Kidney (tissue), 13 donors: ENCODE measurements at regions not wholly inside any gene's neighbourhood (a gene's known extent, or its start where the extent isn't known, plus 50 kb on each side); places are given as distances from the start of the nearest gene placed in this dataset.

Source experiments
- DNase-seq, 5 donors: peaks; one replicate each; pipeline ENCODE4 v3.0.0-alpha.2; 2013 to 2020
- FAIRE-seq: peaks from 2 replicates; lab custom pipeline; 2012; peaks lifted over from hg19 to GRCh38; lab: Jason Lieb, UNC
- H3K27ac ChIP-seq, 2 donors: one replicate each; pipeline ENCODE4 v1.7.0; 2013; ENCODE audit warnings: low read depth in 2 of 2, low read length in 2 of 2, inconsistent platforms in 1 of 2
- H3K27me3 ChIP-seq: one replicate; pipeline ENCODE4 v1.7.1; 2013; ENCODE audit warnings: low read length, inconsistent platforms; ENCODE audit not compliant: control insufficient read depth, insufficient read depth
- H3K36me3 ChIP-seq, 3 donors: one replicate each; pipeline versions ENCODE4 v1.7.0 to v1.7.1; 2013; ENCODE audit warnings: low read length in 3 of 3, control low read depth in 1 of 3, inconsistent platforms in 1 of 3; ENCODE audit not compliant: insufficient read depth in 3 of 3, control insufficient read depth in 2 of 3
- H3K4me1 ChIP-seq, 3 donors: one replicate each; pipeline versions ENCODE4 v1.7.0 to v1.7.1; 2013; ENCODE audit warnings: low read length in 3 of 3, inconsistent platforms in 1 of 3, low read depth in 1 of 3; ENCODE audit not compliant: control insufficient read depth in 2 of 3, insufficient read depth in 2 of 3
- H3K4me3 ChIP-seq, 3 donors: one replicate each; pipeline versions ENCODE4 v1.7.0 to v1.8.1; 2013; ENCODE audit warnings: low read length in 3 of 3, control low read depth in 1 of 3, inconsistent platforms in 1 of 3
- H3K9ac ChIP-seq, 3 donors: one replicate each; pipeline versions ENCODE4 v1.7.0 to v1.7.1; 2013; ENCODE audit warnings: low read length in 3 of 3, control low read depth in 1 of 3, inconsistent platforms in 1 of 3
- H3K9me3 ChIP-seq, 3 donors: one replicate each; pipeline versions ENCODE4 v1.7.0 to v1.7.1; 2013; ENCODE audit warnings: low read length in 3 of 3, control low read depth in 1 of 3, inconsistent platforms in 1 of 3; ENCODE audit not compliant: control insufficient read depth in 2 of 3, insufficient read depth in 1 of 3
- CTCF ChIP-seq: IDR thresholded peaks from 3 replicates; pipeline ENCODE4 v1.5.1; 2012; ENCODE audit warnings: mild to moderate bottlenecking, moderate library complexity, borderline replicate concordance; ENCODE audit not compliant: insufficient read depth; ENCODE audit errors: extremely low read depth
- intact Hi-C: fragments of 100-400 bp; cut with DNase I; formaldehyde crosslinking; loops from one replicate; pipeline ENCODE4 v1.11.1; 2022
- donor health status: control.
- donor health status: control.
- donor health status: control.
- donor health status: control.
- donor health status: control.
- donor health status: DM: yes; HTN: yes; CAD: no.
- donor health status: Normal renal cell carcinoma (clear cell type).

DNA sequence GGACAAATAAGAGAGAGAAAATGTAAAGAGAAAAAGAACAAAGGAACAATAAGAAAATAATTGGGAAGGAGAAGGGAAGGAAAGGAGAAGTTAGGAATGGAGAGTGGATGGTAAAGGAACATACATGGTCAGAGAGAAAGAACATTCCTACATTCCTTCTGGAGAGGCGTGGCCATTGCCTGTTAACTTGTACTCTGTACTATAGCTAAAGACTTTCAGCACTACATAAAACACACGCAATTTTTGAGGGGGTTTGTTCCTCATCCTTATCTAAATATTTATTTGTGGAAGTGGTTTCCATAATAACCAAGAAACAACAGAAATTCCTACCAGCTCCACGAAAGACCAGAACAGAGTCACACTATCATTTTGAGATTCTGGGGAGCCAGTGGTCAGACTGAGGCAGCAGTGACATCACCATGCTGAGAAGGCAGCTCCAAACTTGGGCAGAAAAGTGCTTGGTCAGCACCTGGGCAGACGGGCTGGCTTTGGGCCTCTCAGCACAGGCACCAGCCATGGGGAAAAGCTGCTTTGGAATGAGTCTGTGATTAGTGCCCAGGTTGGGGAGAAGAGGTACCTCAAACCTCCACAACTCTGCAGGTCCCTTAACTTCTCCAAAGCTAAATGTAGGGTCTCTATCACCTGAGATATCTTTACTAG lies 125.9 kb upstream of the NTF3 start:
- peak in 1 of 5 donors; percentile 10 for DNase-seq

DNA sequence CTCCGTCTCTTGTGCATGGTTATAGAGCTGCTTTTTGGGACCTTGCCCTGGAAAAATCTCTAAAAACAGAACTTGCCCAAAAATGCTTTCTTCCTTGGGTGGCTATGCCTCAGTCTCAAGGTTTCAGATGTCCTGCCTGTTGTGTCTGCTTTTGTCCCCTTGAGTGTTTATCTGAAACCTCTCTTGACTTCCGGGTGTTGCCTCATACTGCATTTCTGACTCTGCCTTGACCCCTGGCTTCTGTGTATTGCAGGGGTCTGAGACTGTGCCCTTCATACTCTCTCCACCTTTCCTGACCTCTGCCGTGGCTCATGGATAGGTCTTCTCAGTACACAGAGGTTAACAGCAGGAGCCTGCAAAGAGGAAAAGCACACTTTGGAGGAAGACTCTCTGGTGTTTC lies 124.8 kb upstream of the NTF3 start:
- DNase-seq (no peak), FAIRE-seq (no peak)
- Histone ChIP-seq H3K9ac (no peak overlapping the region), H3K9me3 (no peaks in the 10 kb centered on the region), H3K36me3 (no peaks in the 10 kb centered on the region), H3K27me3 (no peaks in the 10 kb centered on the region), H3K27ac (no peak overlapping the region), H3K4me3 (no peak overlapping the region), H3K4me1 (peaks cover 0 to 5% (median 4%) of the 10 kb centered on the region in 3 donors)
- no peak for TF ChIP-seq CTCF
- intact Hi-C loops, result no loop called here

More for the DNA sequence above, 125.9 kb upstream of the NTF3 start:
- Histone ChIP-seq H3K4me1 (peaks cover 0 to 5% (median 4%) of the 10 kb centered on the region in 3 donors), H3K27me3 (no peaks in the 10 kb centered on the region), H3K4me3 (no peak overlapping the region), H3K9ac (no peak overlapping the region), H3K27ac (no peak overlapping the region), H3K9me3 (no peaks in the 10 kb centered on the region), H3K36me3 (no peaks in the 10 kb centered on the region)
- no peak for FAIRE-seq
- no peak for TF ChIP-seq CTCF
- intact Hi-C loops, result no loop called here

DNA sequence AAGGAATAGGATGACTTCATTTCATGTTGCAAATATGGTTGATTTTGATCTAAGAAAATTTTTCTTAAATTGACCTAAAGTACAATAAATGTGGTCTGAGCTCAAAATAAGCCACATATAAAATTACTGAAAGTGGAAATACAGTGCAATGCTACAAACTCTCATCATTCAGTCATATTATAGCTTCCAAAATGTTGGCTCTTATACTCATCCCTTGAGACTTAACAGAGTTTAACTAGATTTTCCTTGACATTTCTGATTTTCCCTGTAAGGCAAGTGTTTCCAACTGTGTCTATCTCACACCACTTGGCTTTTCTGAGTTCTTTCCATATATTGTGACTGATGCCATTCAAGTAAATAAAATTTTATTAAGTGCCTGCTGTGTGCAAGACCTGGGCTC lies 123.7 kb upstream of the NTF3 start:
- DNase-seq (no peak), FAIRE-seq (no peak)
- intact Hi-C loops, result no loop called here
- H3K4me1 ChIP-seq, result peaks cover 0 to 5% (median 4%) of the 10 kb centered on the region in 3 donors
- H3K4me3 ChIP-seq, result no peak overlapping the region
- H3K9me3 ChIP-seq, result no peaks in the 10 kb centered on the region
- H3K9ac ChIP-seq, result no peak overlapping the region
- no peaks in the 10 kb centered on the region for H3K36me3 ChIP-seq
- H3K27ac ChIP-seq, result no peak overlapping the region
- no peaks in the 10 kb centered on the region for H3K27me3 ChIP-seq
- no peak for TF ChIP-seq CTCF
